ENCODE measurements at regions not wholly inside any gene's neighbourhood (a gene's known extent, or its start where the extent isn't known, plus 50 kb on each side); places are given as distances from the start of the nearest gene placed in this dataset.

- peaks cover 4% of the 10 kb centered on the region for H3K27me3 Mint-ChIP-seq (ENCODE audit: low read depth)
- no peak for TF ChIP-seq CTCF (IDR thresholded peaks at IDR 0.05; ENCODE audit: unreplicated experiment in 3 of 3)
- H3K27ac Mint-ChIP-seq: no peak overlapping the region
- H3K4me3 Mint-ChIP-seq: no peak overlapping the region
- no peaks in the 10 kb centered on the region for H3K9me3 Mint-ChIP-seq
- no peaks in the 10 kb centered on the region for H3K36me3 Mint-ChIP-seq (ENCODE audit: low read depth)
- peaks cover 21% of the 10 kb centered on the region for H3K4me1 Mint-ChIP-seq
These were observed 53.2 kb upstream of the MTPN start for GRCh38 chr7:136030330-136030729.

- TF ChIP-seq CTCF (IDR thresholded peaks at IDR 0.05; ENCODE audit: unreplicated experiment in 3 of 3): no peak
- Mint-ChIP-seq H3K27me3 (ENCODE audit: low read depth) (peaks cover 4% of the 10 kb centered on the region), H3K9me3 (no peaks in the 10 kb centered on the region), H3K27ac (no peak overlapping the region), H3K4me1 (peaks cover 10% of the 10 kb centered on the region), H3K36me3 (ENCODE audit: low read depth) (no peaks in the 10 kb centered on the region), H3K4me3 (no peak overlapping the region)
These were observed 50.0 kb upstream of the MTPN start for GRCh38 chr7:136027160-136027559.

Data from nephron (organoid).